DND-41 (cell line): ENCODE measurements at regions not wholly inside any gene's neighbourhood (a gene's known extent, or its start where the extent isn't known, plus 50 kb on each side); places are given as distances from the start of the nearest gene placed in this dataset.

Experiments
- ATAC-seq: fragments of 200-7000 bp; cut with Tn5 transposase; 3 replicates; pipeline ENCODE4 v1.9.1; 2021; ENCODE audit warnings: low read depth; ENCODE audit not compliant: insufficient read depth
- DNase-seq: peaks from one replicate; pipeline ENCODE4 v3.0.0-alpha.2; 2020
- H2AFZ ChIP-seq: 2 replicates; pipeline ENCODE4 v1.6.0; 2012; ENCODE audit warnings: low read depth, low read length
- H3K27ac ChIP-seq: 2 replicates; pipeline ENCODE4 v1.5.1; 2012; ENCODE audit warnings: low read length, inconsistent platforms
- H3K27me3 ChIP-seq: fragments of 200-600 bp; sonication (generic); 2 replicates; pipeline ENCODE4 v1.6.0; 2012; ENCODE audit warnings: low read length, mild to moderate bottlenecking, inconsistent platforms; ENCODE audit not compliant: insufficient read depth, poor library complexity
- H3K36me3 ChIP-seq: 2 replicates; pipeline ENCODE4 v1.5.1; 2012; ENCODE audit warnings: low read length, inconsistent platforms; ENCODE audit not compliant: insufficient read depth
- H3K4me1 ChIP-seq: 2 replicates; pipeline ENCODE4 v1.5.1; 2012; ENCODE audit warnings: mild to moderate bottlenecking, low read length; ENCODE audit not compliant: insufficient read depth
- H3K4me2 ChIP-seq: 2 replicates; pipeline ENCODE4 v1.6.0; 2012; ENCODE audit warnings: mild to moderate bottlenecking, moderate library complexity, low read length, inconsistent platforms; ENCODE audit not compliant: insufficient read depth
- H3K4me3 ChIP-seq, 2 experiments: fragments of 200-600 bp in 1 of 2; shearing (Covaris generic) in 1 of 2; 2 replicates each; pipeline ENCODE4 v1.5.1; 2012 to 2016; ENCODE audit warnings: inconsistent platforms in 2 of 2, low read length in 2 of 2, mild to moderate bottlenecking in 2 of 2, low read depth in 1 of 2, moderate library complexity in 1 of 2
- H3K79me2 ChIP-seq: 2 replicates; pipeline ENCODE4 v1.6.0; 2012; ENCODE audit warnings: low read length, inconsistent platforms; ENCODE audit not compliant: insufficient read depth
- H3K9ac ChIP-seq: 2 replicates; pipeline ENCODE4 v1.6.0; 2012; ENCODE audit warnings: low read depth, mild to moderate bottlenecking, inconsistent platforms, low read length, moderate library complexity
- H3K9me3 ChIP-seq: 2 replicates; pipeline ENCODE4 v1.5.1; 2012; ENCODE audit warnings: low read length, moderate library complexity, mild to moderate bottlenecking, inconsistent platforms; ENCODE audit not compliant: insufficient read depth, severe bottlenecking
- H4K20me1 ChIP-seq: 2 replicates; pipeline ENCODE4 v1.6.0; 2012; ENCODE audit warnings: low read length; ENCODE audit not compliant: insufficient read depth
- CTCF ChIP-seq: IDR thresholded peaks from 2 replicates; pipeline ENCODE4 v1.5.1; 2012; ENCODE audit warnings: borderline replicate concordance, low read length, moderate library complexity, mild to moderate bottlenecking; ENCODE audit not compliant: poor library complexity, severe bottlenecking; ENCODE audit errors: extremely low read depth
- EZH2 ChIP-seq: IDR thresholded peaks from 3 replicates; pipeline ENCODE4 v1.6.1; 2012; ENCODE audit warnings: borderline replicate concordance, low read depth, mild to moderate bottlenecking, moderate library complexity, low read length, inconsistent platforms; ENCODE audit not compliant: severe bottlenecking

DNA sequence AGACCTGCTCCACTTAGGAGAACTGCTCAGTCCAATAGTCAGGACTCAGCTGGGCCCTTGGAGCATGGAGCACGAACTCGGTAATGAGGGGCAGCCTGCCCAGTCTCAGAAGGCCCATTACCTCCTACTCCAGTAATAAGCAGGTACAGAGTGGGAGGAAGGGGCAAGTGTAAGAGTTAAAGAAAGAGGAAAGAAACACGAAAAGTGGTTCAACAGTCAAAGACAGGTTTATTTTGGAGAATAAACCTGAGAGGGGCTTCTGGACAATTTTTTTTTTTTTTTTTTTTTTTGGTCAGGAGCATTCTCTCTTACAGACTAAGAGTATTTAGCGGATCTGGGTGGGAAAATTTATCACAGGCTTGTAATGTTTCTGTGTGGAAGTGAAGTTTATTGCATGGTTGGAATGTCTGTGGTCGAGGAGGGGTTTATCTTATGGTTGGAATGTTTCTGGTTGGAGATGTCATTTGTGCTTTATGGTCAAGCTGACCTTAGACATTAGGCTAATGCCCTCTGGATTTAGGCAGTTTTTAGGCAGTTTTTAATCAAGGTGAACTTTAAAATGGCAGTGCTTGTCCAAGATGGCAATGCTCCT is 340.1 kb downstream of the BCKDHB start:
- H3K79me2 ChIP-seq: no peaks in the 10 kb centered on the region
- no peaks in the 10 kb centered on the region for H3K36me3 ChIP-seq
- H3K27ac ChIP-seq: no peak overlapping the region
- no peak for TF ChIP-seq CTCF
- no peak for TF ChIP-seq EZH2
- no peak overlapping the region for H2AFZ ChIP-seq
- no peaks in the 10 kb centered on the region for H3K4me1 ChIP-seq
- H3K4me3 ChIP-seq: no peak overlapping the region
- H4K20me1 ChIP-seq: no peaks in the 10 kb centered on the region
- H3K4me2 ChIP-seq: no peak overlapping the region
- no peaks in the 10 kb centered on the region for H3K27me3 ChIP-seq
- H3K9ac ChIP-seq: no peak overlapping the region
- no peaks in the 10 kb centered on the region for H3K9me3 ChIP-seq
- DNase-seq (no peak), ATAC-seq (no peak)

DNA sequence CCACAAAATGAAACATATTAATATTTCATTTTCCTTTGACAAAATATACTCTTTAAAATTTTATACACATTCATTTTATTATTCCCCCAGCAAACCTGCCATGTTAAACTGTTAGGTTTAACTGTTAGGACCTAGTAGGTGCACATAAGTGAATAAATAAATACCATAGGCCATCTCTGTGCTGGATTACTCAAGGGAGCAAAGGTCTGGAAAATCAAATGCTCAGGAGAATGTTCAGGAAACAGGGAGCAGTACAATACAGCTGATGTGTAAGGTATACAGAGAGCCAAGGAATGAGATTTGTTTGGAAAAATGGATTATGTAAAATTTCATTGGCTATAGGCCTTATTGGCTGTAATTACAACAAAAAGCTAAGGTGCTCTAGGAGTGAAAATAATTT is 339.3 kb downstream of the BCKDHB start:
- no peaks in the 10 kb centered on the region for H4K20me1 ChIP-seq
- ATAC-seq (no peak), DNase-seq (no peak)
- no peaks in the 10 kb centered on the region for H3K36me3 ChIP-seq
- TF ChIP-seq EZH2 (no peak), CTCF (no peak)
- no peaks in the 10 kb centered on the region for H3K4me1 ChIP-seq
- H2AFZ ChIP-seq: no peak overlapping the region
- H3K9me3 ChIP-seq: no peaks in the 10 kb centered on the region
- H3K27me3 ChIP-seq: no peaks in the 10 kb centered on the region
- no peak overlapping the region for H3K4me3 ChIP-seq
- H3K9ac ChIP-seq: no peak overlapping the region
- no peak overlapping the region for H3K27ac ChIP-seq
- H3K79me2 ChIP-seq: no peaks in the 10 kb centered on the region
- no peak overlapping the region for H3K4me2 ChIP-seq

GRCh38 chr6:80442366-80442765 is 335.9 kb downstream of the BCKDHB start:
- no peaks in the 10 kb centered on the region for H3K27me3 ChIP-seq
- H4K20me1 ChIP-seq: no peaks in the 10 kb centered on the region
- no peak overlapping the region for H2AFZ ChIP-seq
- no peak overlapping the region for H3K9ac ChIP-seq
- no peak overlapping the region for H3K4me3 ChIP-seq
- no peak overlapping the region for H3K27ac ChIP-seq
- no peak overlapping the region for H3K4me2 ChIP-seq
- no peaks in the 10 kb centered on the region for H3K36me3 ChIP-seq
- ATAC-seq: no peak
- no peaks in the 10 kb centered on the region for H3K4me1 ChIP-seq
- no peaks in the 10 kb centered on the region for H3K9me3 ChIP-seq
- no peaks in the 10 kb centered on the region for H3K79me2 ChIP-seq
- TF ChIP-seq EZH2: no peak
- no peak for TF ChIP-seq CTCF
- DNase-seq: no peak

- Histone ChIP-seq H3K27ac (no peak overlapping the region), H3K4me1 (no peaks in the 10 kb centered on the region), H3K4me3 (no peak overlapping the region), H3K79me2 (no peaks in the 10 kb centered on the region), H2AFZ (no peak overlapping the region), H3K9ac (no peak overlapping the region), H4K20me1 (no peaks in the 10 kb centered on the region), H3K36me3 (no peaks in the 10 kb centered on the region), H3K9me3 (no peaks in the 10 kb centered on the region), H3K27me3 (no peaks in the 10 kb centered on the region), H3K4me2 (no peak overlapping the region)
- ATAC-seq (no peak), DNase-seq (no peak)
- TF ChIP-seq EZH2: no peak
- no peak for TF ChIP-seq CTCF
Observed at GRCh38 chr6:80441131-80441530, 334.7 kb downstream of the BCKDHB start.
